PC-3 (cell line): ENCODE measurements at regions not wholly inside any gene's neighbourhood (a gene's known extent, or its start where the extent isn't known, plus 50 kb on each side); places are given as distances from the start of the nearest gene placed in this dataset.

ENCODE experiments used
- CTCF ChIP-seq: fragments of 300-600 bp; sonication (generic); conservative IDR thresholded peaks from 2 replicates; pipeline ENCODE4 v1.5.1; 2017; ENCODE audit warnings: antibody characterized with exemption, low read depth, mild to moderate bottlenecking, low read length
- EZH2phosphoT487 ChIP-seq: fragments of 300-600 bp; sonication (generic); IDR thresholded peaks from 2 replicates; pipeline ENCODE4 v1.6.1; 2018; ENCODE audit warnings: mild to moderate bottlenecking, antibody characterized with exemption, low read length, borderline replicate concordance

GRCh38 chr7:22657479-22657878 is 69.5 kb upstream of the IL6 start:
- no peak for TF ChIP-seq EZH2phosphoT487
- no peak for TF ChIP-seq CTCF
